Uterus (tissue), 3 donors: ENCODE measurements at regions not wholly inside any gene's neighbourhood (a gene's known extent, or its start where the extent isn't known, plus 50 kb on each side); places are given as distances from the start of the nearest gene placed in this dataset.

Experiments used
- DNase-seq, 2 donors: peaks; one replicate each; pipeline ENCODE4 v3.0.0-alpha.2; 2019 to 2020
- H3K27ac ChIP-seq, 2 donors: fragments of 200-600 bp; sonication (generic); 1 replicate in 1 of 2; 2 replicates in 1 of 2; pipeline ENCODE4 v1.5.1; 2016 to 2018
- H3K27me3 ChIP-seq, 2 donors: fragments of 200-600 bp; sonication (generic); one replicate each; pipeline ENCODE4 v1.5.1; 2018 to 2019; ENCODE audit warnings: control low read depth in 1 of 2
- H3K36me3 ChIP-seq, 2 donors: fragments of 200-600 bp; sonication (generic); one replicate each; pipeline ENCODE4 v1.5.1; 2019; ENCODE audit warnings: control low read depth in 1 of 2
- H3K4me1 ChIP-seq, 2 donors: fragments of 200-600 bp; sonication (generic); one replicate each; pipeline ENCODE4 v1.5.1; 2018 to 2019; ENCODE audit warnings: control low read depth in 1 of 2
- H3K4me3 ChIP-seq, 2 donors: fragments of 200-600 bp; sonication (generic); 1 replicate in 1 of 2; 2 replicates in 1 of 2; pipeline ENCODE4 v1.5.1; 2018 to 2019; ENCODE audit warnings: mild to moderate bottlenecking in 1 of 2
- H3K9me3 ChIP-seq, 2 donors: fragments of 200-600 bp; sonication (generic); one replicate each; pipeline ENCODE4 v1.5.1; 2019; ENCODE audit warnings: control low read depth in 1 of 2
- CTCF ChIP-seq, 4 experiments: fragments of 200-600 bp in 2 of 4; fragments of 450-650 bp in 2 of 4; sonication (generic) in 2 of 4; IDR thresholded peaks; one replicate each; pipeline ENCODE4 v1.5.1; 2016 to 2019; ENCODE audit warnings: antibody characterized with exemption in 4 of 4, mild to moderate bottlenecking in 2 of 4, moderate library complexity in 1 of 4
- POLR2A ChIP-seq, 2 donors: fragments of 450-650 bp; IDR thresholded peaks; one replicate each; pipeline ENCODE4 v1.6.1; 2016; ENCODE audit warnings: antibody characterized with exemption in 2 of 2, mild to moderate bottlenecking in 1 of 2, moderate library complexity in 1 of 2
- intact Hi-C: fragments of 100-400 bp; cut with DNase I; formaldehyde crosslinking; loops from one replicate; pipeline ENCODE4 v1.15.1; 2023; ENCODE audit warnings: low total_unique reads
- donor health status: DM: yes; HTN: yes; CAD: no.

GRCh38 chr13:50587115-50587514, 256.4 kb downstream of the DLEU7 start:
- H3K4me1 ChIP-seq = no peaks in the 10 kb centered on the region

GRCh38 chr13:50587645-50588373, 255.7 kb downstream of the DLEU7 start:
- TF ChIP-seq POLR2A (IDR thresholded peaks at IDR 0.05) = no peak
- TF ChIP-seq CTCF (IDR thresholded peaks at IDR 0.05) = no peak
- intact Hi-C loops = no loop called here
- H3K27ac ChIP-seq = no peak overlapping the region

More at GRCh38 chr13:50587115-50587514, 256.4 kb downstream of the DLEU7 start:
- intact Hi-C loops = no loop called here
- Histone ChIP-seq H3K27me3 (no peaks in the 10 kb centered on the region), H3K27ac (no peak overlapping the region), H3K4me3 (no peak overlapping the region), H3K36me3 (no peaks in the 10 kb centered on the region), H3K9me3 (no peaks in the 10 kb centered on the region)
- no peak for DNase-seq
- TF ChIP-seq CTCF (IDR thresholded peaks at IDR 0.05) (no peak), POLR2A (IDR thresholded peaks at IDR 0.05) (no peak)

GRCh38 chr13:50588491-50589130, 254.9 kb downstream of the DLEU7 start:
- Histone ChIP-seq H3K9me3 (no peaks in the 10 kb centered on the region), H3K4me1 (no peaks in the 10 kb centered on the region), H3K36me3 (no peaks in the 10 kb centered on the region), H3K27me3 (no peaks in the 10 kb centered on the region), H3K4me3 (no peak overlapping the region), H3K27ac (no peak overlapping the region)
- intact Hi-C loops = no loop called here
- no peak for DNase-seq
- TF ChIP-seq CTCF (IDR thresholded peaks at IDR 0.05) (no peak), POLR2A (IDR thresholded peaks at IDR 0.05) (no peak)

More at GRCh38 chr13:50587645-50588373, 255.7 kb downstream of the DLEU7 start:
- Histone ChIP-seq H3K4me3 (no peak overlapping the region), H3K4me1 (no peaks in the 10 kb centered on the region), H3K36me3 (no peaks in the 10 kb centered on the region), H3K27me3 (no peaks in the 10 kb centered on the region), H3K9me3 (no peaks in the 10 kb centered on the region)
- DNase-seq = no peak

- Histone ChIP-seq H3K9me3 (no peaks in the 10 kb centered on the region), H3K27me3 (no peaks in the 10 kb centered on the region), H3K36me3 (no peaks in the 10 kb centered on the region), H3K4me1 (no peaks in the 10 kb centered on the region), H3K4me3 (no peak overlapping the region), H3K27ac (no peak overlapping the region)
- intact Hi-C loops = no loop called here
- TF ChIP-seq CTCF (IDR thresholded peaks at IDR 0.05) (no peak), POLR2A (IDR thresholded peaks at IDR 0.05) (no peak)
- DNase-seq = no peak
These were observed 254.4 kb downstream of the DLEU7 start for GRCh38 chr13:50589139-50589538.

GRCh38 chr13:50589651-50590054, 253.8 kb downstream of the DLEU7 start:
- DNase-seq = peak in 1 of 2 donors; percentile 46
- no peak for TF ChIP-seq CTCF (IDR thresholded peaks at IDR 0.05)
- no peak for TF ChIP-seq POLR2A (IDR thresholded peaks at IDR 0.05)
- Histone ChIP-seq H3K9me3 (no peaks in the 10 kb centered on the region), H3K36me3 (no peaks in the 10 kb centered on the region), H3K4me1 (no peaks in the 10 kb centered on the region), H3K27ac (peak overlapping the region in 1 of 2 donors; percentile 39), H3K4me3 (no peak overlapping the region), H3K27me3 (no peaks in the 10 kb centered on the region)
- intact Hi-C loops = no loop called here
